OCI-LY7 (cell line): ENCODE measurements at regions not wholly inside any gene's neighbourhood (a gene's known extent, or its start where the extent isn't known, plus 50 kb on each side); places are given as distances from the start of the nearest gene placed in this dataset.

Experiments
- BruUV-seq: library from RNA; stranded (reverse); fragments of 400-500 nt; replicated peaks from 2 replicates; lab custom pipeline; 2021; lab: Mats Ljungman, UMichigan
- CTCF ChIA-PET: fragments of 300-600 bp; sonication (Branson Sonifier 250); formaldehyde crosslinking; loops from one replicate; lab custom pipeline; 2022; ENCODE audit warnings: antibody characterized with exemption; ENCODE audit not compliant: unreplicated experiment; lab: Charles Lee
- POLR2A ChIA-PET: fragments of 300-600 bp; sonication (Branson Sonifier 250); formaldehyde crosslinking; loops from one replicate; lab custom pipeline; 2022; ENCODE audit warnings: antibody characterized with exemption; lab: Charles Lee
- DNase-seq: peaks from one replicate; pipeline ENCODE4 v3.0.0-alpha.2; 2015; ENCODE audit warnings: low spot score
- H2AFZ ChIP-seq: fragments of 200-600 bp; sonication (generic), shearing (Covaris generic); 2 replicates; pipeline ENCODE4 v1.6.1; 2014; ENCODE audit warnings: mild to moderate bottlenecking, antibody characterized with exemption, low read length, moderate library complexity
- H3K27ac ChIP-seq: fragments of 200-600 bp; sonication (generic); 2 replicates; pipeline ENCODE4 v1.5.1; 2014; ENCODE audit warnings: mixed run types, low read depth, mild to moderate bottlenecking, moderate library complexity, low read length, inconsistent platforms; ENCODE audit not compliant: poor library complexity, severe bottlenecking
- H3K36me3 ChIP-seq: fragments of 200-600 bp; sonication (generic); 2 replicates; pipeline ENCODE4 v1.6.1; 2014; ENCODE audit warnings: mild to moderate bottlenecking, antibody characterized with exemption, low read length, moderate library complexity, mixed read lengths; ENCODE audit not compliant: insufficient read depth
- H3K4me1 ChIP-seq: fragments of 200-600 bp; sonication (generic); 2 replicates; pipeline ENCODE4 v1.5.1; 2014; ENCODE audit warnings: mild to moderate bottlenecking, low read length; ENCODE audit not compliant: insufficient read depth, poor library complexity, severe bottlenecking
- H3K4me2 ChIP-seq: fragments of 200-600 bp; sonication (generic); 2 replicates; pipeline ENCODE4 v1.6.1; 2014; ENCODE audit warnings: mild to moderate bottlenecking, low read length
- H3K4me3 ChIP-seq: fragments of 200-600 bp; sonication (generic); 2 replicates; pipeline ENCODE4 v1.5.1; 2014; ENCODE audit warnings: mild to moderate bottlenecking, low read depth, low read length; ENCODE audit not compliant: poor library complexity, severe bottlenecking
- H3K79me2 ChIP-seq: fragments of 200-600 bp; sonication (generic); 2 replicates; pipeline ENCODE4 v1.6.1; 2016; ENCODE audit warnings: low read depth, mild to moderate bottlenecking, low read length, moderate library complexity, mixed read lengths; ENCODE audit not compliant: insufficient read depth
- H3K9me2 ChIP-seq: fragments of 200-600 bp; sonication (generic); 2 replicates; pipeline ENCODE4 v1.6.1; 2016; ENCODE audit warnings: mild to moderate bottlenecking, low read length, mixed read lengths; ENCODE audit not compliant: insufficient read depth
- H3K9me3 ChIP-seq: fragments of 200-600 bp; sonication (generic); 2 replicates; pipeline ENCODE4 v1.6.1; 2014; ENCODE audit warnings: mild to moderate bottlenecking, mixed run types, low read length, mixed read lengths
- H4K20me1 ChIP-seq: fragments of 200-600 bp; sonication (generic); 2 replicates; pipeline ENCODE4 v1.6.1; 2014; ENCODE audit warnings: mild to moderate bottlenecking, antibody characterized with exemption, low read length, moderate library complexity, mixed read lengths; ENCODE audit not compliant: insufficient read depth
- CTCF ChIP-seq: fragments of 200-600 bp; sonication (generic); conservative IDR thresholded peaks from 2 replicates; pipeline ENCODE4 v1.5.1; 2014; ENCODE audit warnings: mild to moderate bottlenecking, antibody characterized with exemption, low read length, moderate library complexity, mixed read lengths
- EZH2phosphoT487 ChIP-seq: fragments of 200-600 bp; sonication (generic); IDR thresholded peaks from 2 replicates; pipeline ENCODE4 v1.6.1; 2018; ENCODE audit warnings: low read depth, borderline replicate concordance, mild to moderate bottlenecking, mixed run types, antibody characterized with exemption, low read length, moderate library complexity, mixed read lengths
- intact Hi-C: fragments of 100-400 bp; cut with micrococcal nuclease; formaldehyde crosslinking; loops from one replicate; pipeline ENCODE4 v1.10.0; 2022; ENCODE audit not compliant: unreplicated experiment

GRCh38 chr19:34578173-34578572 is 96.6 kb downstream of the WTIP start:
- POLR2A ChIA-PET = no interaction called here

GRCh38 chr19:34577531-34578101 is 96.1 kb downstream of the WTIP start:
- Histone ChIP-seq H4K20me1 (no peaks in the 10 kb centered on the region), H3K79me2 (no peaks in the 10 kb centered on the region), H3K36me3 (no peaks in the 10 kb centered on the region), H3K4me2 (no peak overlapping the region), H3K4me1 (no peaks in the 10 kb centered on the region), H2AFZ (no peak overlapping the region), H3K9me3 (no peaks in the 10 kb centered on the region), H3K9me2 (no peaks in the 10 kb centered on the region), H3K4me3 (no peak overlapping the region), H3K27ac (no peak overlapping the region)
- ChIA-PET POLR2A (no interaction called here), CTCF (no interaction called here)
- TF ChIP-seq EZH2phosphoT487 = no peak
- no peak for TF ChIP-seq CTCF
- intact Hi-C loops = no loop called here
- DNase-seq = no peak
- no TSS peak for BruUV-seq

More at GRCh38 chr19:34578173-34578572, 96.6 kb downstream of the WTIP start:
- Histone ChIP-seq H3K4me3 (no peak overlapping the region), H3K36me3 (no peaks in the 10 kb centered on the region), H3K79me2 (no peaks in the 10 kb centered on the region), H3K27ac (no peak overlapping the region), H3K4me1 (no peaks in the 10 kb centered on the region), H3K9me3 (no peaks in the 10 kb centered on the region), H3K4me2 (no peak overlapping the region), H4K20me1 (no peaks in the 10 kb centered on the region), H3K9me2 (no peaks in the 10 kb centered on the region), H2AFZ (no peak overlapping the region)
- TF ChIP-seq CTCF (no peak), EZH2phosphoT487 (no peak)
- CTCF ChIA-PET = no interaction called here
- no TSS peak for BruUV-seq
- intact Hi-C loops = no loop called here
- no peak for DNase-seq

DNA sequence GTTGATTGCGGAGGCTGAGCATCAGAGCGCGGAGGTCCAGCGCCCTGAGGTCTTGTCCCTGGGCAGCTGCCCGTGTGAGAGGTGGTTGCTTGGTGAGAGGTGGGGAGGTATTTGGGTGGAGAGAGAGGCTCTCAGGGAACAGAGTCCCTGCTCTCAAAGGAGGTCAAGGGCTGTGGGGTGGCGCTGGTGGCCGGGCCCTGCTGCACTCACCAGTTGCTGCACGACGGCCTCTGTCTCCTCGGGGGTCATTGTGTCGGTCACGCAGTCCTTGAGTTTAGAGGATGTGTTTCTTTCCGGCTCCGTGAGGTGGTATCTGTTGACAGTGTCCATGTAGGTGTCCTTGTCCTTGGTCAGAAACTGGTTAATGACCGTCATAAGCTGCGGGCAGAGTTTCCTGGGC is 95.5 kb downstream of the WTIP start:
- intact Hi-C loops = no loop called here

More for the DNA sequence above, 95.5 kb downstream of the WTIP start:
- Histone ChIP-seq H3K4me1 (no peaks in the 10 kb centered on the region), H2AFZ (no peak overlapping the region), H3K36me3 (no peaks in the 10 kb centered on the region), H3K9me3 (no peaks in the 10 kb centered on the region), H3K79me2 (no peaks in the 10 kb centered on the region), H3K27ac (no peak overlapping the region), H3K9me2 (no peaks in the 10 kb centered on the region), H3K4me3 (no peak overlapping the region), H3K4me2 (no peak overlapping the region), H4K20me1 (no peaks in the 10 kb centered on the region)
- POLR2A ChIA-PET = no interaction called here
- no peak for TF ChIP-seq CTCF
- TF ChIP-seq EZH2phosphoT487 = no peak
- BruUV-seq = no TSS peak
- no peak for DNase-seq
- CTCF ChIA-PET = no interaction called here
